ENCODE measurements at regions not wholly inside any gene's neighbourhood (a gene's known extent, or its start where the extent isn't known, plus 50 kb on each side); places are given as distances from the start of the nearest gene placed in this dataset.
"Not testable (repeated sequence)": the region's sequence is repeated elsewhere in the genome, so short reads cannot be mapped to it uniquely, and the experiment has no call there.

- DNase-seq, result no peak
These were observed 163.2 kb upstream of the P2RY1 start for GRCh38 chr3:152671446-152672319.

GRCh38 chr3:152672320-152672649 is 162.6 kb upstream of the P2RY1 start:
- DNase-seq, result no peak

- no peak for DNase-seq
These were observed 158.0 kb upstream of the P2RY1 start for GRCh38 chr3:152676810-152677379.

- no peak for DNase-seq
These were observed 157.4 kb upstream of the P2RY1 start for GRCh38 chr3:152677491-152677890.

- DNase-seq, result no peak
These were observed 152.5 kb upstream of the P2RY1 start for GRCh38 chr3:152682477-152682876.

- DNase-seq, result no peak
These were observed 151.4 kb upstream of the P2RY1 start for GRCh38 chr3:152683521-152683999.

- no peak for DNase-seq
These were observed 150.7 kb upstream of the P2RY1 start for GRCh38 chr3:152684279-152684678.

- DNase-seq, result no peak
These were observed 146.6 kb upstream of the P2RY1 start for GRCh38 chr3:152688313-152688712.

- not testable (repeated sequence) for DNase-seq
These were observed 142.6 kb upstream of the P2RY1 start for GRCh38 chr3:152692326-152692725.

- not testable (repeated sequence) for DNase-seq
These were observed 141.2 kb upstream of the P2RY1 start for GRCh38 chr3:152693521-152694250.

- no peak for DNase-seq
These were observed 139.1 kb upstream of the P2RY1 start for GRCh38 chr3:152695840-152696239.

GRCh38 chr3:152696962-152697361 is 138.0 kb upstream of the P2RY1 start:
- DNase-seq, result no peak

GRCh38 chr3:152703245-152703890 is 131.6 kb upstream of the P2RY1 start:
- no peak for DNase-seq

GRCh38 chr3:152706991-152707713 is 127.8 kb upstream of the P2RY1 start:
- no peak for DNase-seq

GRCh38 chr3:152709659-152710058 is 125.3 kb upstream of the P2RY1 start:
- no peak for DNase-seq

GRCh38 chr3:152710549-152710948 is 124.4 kb upstream of the P2RY1 start:
- no peak for DNase-seq

GRCh38 chr3:152713989-152714388 is 120.9 kb upstream of the P2RY1 start:
- DNase-seq, result no peak

- no peak for DNase-seq
These were observed 120.4 kb upstream of the P2RY1 start for GRCh38 chr3:152714507-152714906.

GRCh38 chr3:152717252-152717651 is 117.7 kb upstream of the P2RY1 start:
- DNase-seq, result no peak

GRCh38 chr3:152718810-152719209 is 116.1 kb upstream of the P2RY1 start:
- DNase-seq, result no peak

- DNase-seq, result no peak
These were observed 115.7 kb upstream of the P2RY1 start for GRCh38 chr3:152719264-152719663.

- DNase-seq, result no peak
These were observed 113.8 kb upstream of the P2RY1 start for GRCh38 chr3:152720951-152721718.

Data from COR-L47 (cell line).